ENCODE measurements at regions not wholly inside any gene's neighbourhood (a gene's known extent, or its start where the extent isn't known, plus 50 kb on each side); places are given as distances from the start of the nearest gene placed in this dataset.

- TF ChIP-seq, protein P1, sequence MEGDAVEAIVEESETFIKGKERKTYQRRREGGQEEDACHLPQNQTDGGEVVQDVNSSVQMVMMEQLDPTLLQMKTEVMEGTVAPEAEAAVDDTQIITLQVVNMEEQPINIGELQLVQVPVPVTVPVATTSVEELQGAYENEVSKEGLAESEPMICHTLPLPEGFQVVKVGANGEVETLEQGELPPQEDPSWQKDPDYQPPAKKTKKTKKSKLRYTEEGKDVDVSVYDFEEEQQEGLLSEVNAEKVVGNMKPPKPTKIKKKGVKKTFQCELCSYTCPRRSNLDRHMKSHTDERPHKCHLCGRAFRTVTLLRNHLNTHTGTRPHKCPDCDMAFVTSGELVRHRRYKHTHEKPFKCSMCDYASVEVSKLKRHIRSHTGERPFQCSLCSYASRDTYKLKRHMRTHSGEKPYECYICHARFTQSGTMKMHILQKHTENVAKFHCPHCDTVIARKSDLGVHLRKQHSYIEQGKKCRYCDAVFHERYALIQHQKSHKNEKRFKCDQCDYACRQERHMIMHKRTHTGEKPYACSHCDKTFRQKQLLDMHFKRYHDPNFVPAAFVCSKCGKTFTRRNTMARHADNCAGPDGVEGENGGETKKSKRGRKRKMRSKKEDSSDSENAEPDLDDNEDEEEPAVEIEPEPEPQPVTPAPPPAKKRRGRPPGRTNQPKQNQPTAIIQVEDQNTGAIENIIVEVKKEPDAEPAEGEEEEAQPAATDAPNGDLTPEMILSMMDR (IDR thresholded peaks at IDR 0.05; ENCODE audit: low read length): peak; percentile 58
- no peak for TF ChIP-seq EZH2 (IDR thresholded peaks at IDR 0.05; ENCODE audit: borderline replicate concordance, low read length)
Measured at GRCh38 chrX:55160685-55161552, 59.2 kb upstream of the PAGE5 start.
